GM23338 (cell line): ENCODE measurements at regions not wholly inside any gene's neighbourhood (a gene's known extent, or its start where the extent isn't known, plus 50 kb on each side); places are given as distances from the start of the nearest gene placed in this dataset.
A peak's percentile ranks its signal among the peaks of the same experiment; 100 is the strongest.

Experiments used
- ATAC-seq: fragments of 200-7000 bp; cut with Tn5 transposase; 3 replicates; pipeline ENCODE4 v1.9.1; 2020
- DNase-seq: peaks from one replicate; pipeline ENCODE4 v3.0.0-alpha.2; 2015; ENCODE audit warnings: low spot score
- H2AFZ ChIP-seq: fragments of 200-600 bp; sonication (generic); 2 replicates; pipeline ENCODE4 v1.8.0; 2016; ENCODE audit warnings: antibody characterized with exemption, mild to moderate bottlenecking, moderate library complexity
- H3F3A ChIP-seq: fragments of 200-600 bp; sonication (generic); replicated peaks from 2 replicates; pipeline ENCODE4 v1.8.0; 2017; ENCODE audit warnings: antibody characterized with exemption, mixed run types, low read depth
- H3K27ac ChIP-seq: fragments of 200-600 bp; sonication (generic); 2 replicates; pipeline ENCODE4 v1.6.1; 2016; ENCODE audit warnings: low read depth
- H3K27me3 ChIP-seq: fragments of 200-600 bp; sonication (generic); 2 replicates; pipeline ENCODE4 v1.8.0; 2016; ENCODE audit warnings: mild to moderate bottlenecking, mixed run types, moderate library complexity; ENCODE audit not compliant: insufficient read depth
- H3K36me3 ChIP-seq: fragments of 200-600 bp; sonication (generic); 2 replicates; pipeline ENCODE4 v1.8.0; 2016; ENCODE audit warnings: mild to moderate bottlenecking; ENCODE audit not compliant: insufficient read depth
- H3K4me1 ChIP-seq: fragments of 200-600 bp; sonication (generic); 2 replicates; pipeline ENCODE4 v1.8.0; 2016; ENCODE audit warnings: mild to moderate bottlenecking, moderate library complexity; ENCODE audit not compliant: insufficient read depth
- H3K4me2 ChIP-seq: fragments of 200-600 bp; sonication (generic); 2 replicates; pipeline ENCODE4 v1.7.1; 2017; ENCODE audit warnings: mixed run types
- H3K4me3 ChIP-seq: fragments of 200-600 bp; sonication (generic); 2 replicates; pipeline ENCODE4 v1.6.1; 2016; ENCODE audit warnings: mixed run types
- H3K79me2 ChIP-seq: fragments of 200-600 bp; sonication (generic); replicated peaks from 2 replicates; pipeline ENCODE4 v1.8.0; 2017; ENCODE audit warnings: mild to moderate bottlenecking; ENCODE audit not compliant: insufficient read depth
- H3K9me2 ChIP-seq: fragments of 200-600 bp; sonication (generic); 2 replicates; pipeline ENCODE4 v1.8.0; 2017; ENCODE audit not compliant: insufficient read depth
- H4K20me1 ChIP-seq: fragments of 200-600 bp; sonication (generic); replicated peaks from 2 replicates; pipeline ENCODE4 v1.8.0; 2017; ENCODE audit warnings: mild to moderate bottlenecking; ENCODE audit not compliant: insufficient read depth
- H3K27ac Mint-ChIP-seq: 2 replicates; pipeline ENCODE4 v1.8.0; 2020; ENCODE audit warnings: inconsistent platforms, mild to moderate bottlenecking, moderate library complexity, mixed read lengths
- H3K27me3 Mint-ChIP-seq: 3 replicates; pipeline ENCODE4 v1.8.0; 2022; ENCODE audit warnings: low read depth, mild to moderate bottlenecking, moderate library complexity, mixed read lengths, inconsistent platforms; ENCODE audit not compliant: insufficient read depth, poor library complexity
- H3K36me3 Mint-ChIP-seq: 3 replicates; pipeline ENCODE4 v1.8.0; 2021; ENCODE audit warnings: low read depth, mild to moderate bottlenecking, inconsistent platforms, moderate library complexity, mixed read lengths
- H3K4me1 Mint-ChIP-seq: 3 replicates; pipeline ENCODE4 v1.8.0; 2020; ENCODE audit warnings: mild to moderate bottlenecking, inconsistent platforms, mixed read lengths
- H3K4me3 Mint-ChIP-seq: 3 replicates; pipeline ENCODE4 v1.8.0; 2021; ENCODE audit warnings: moderate library complexity, mild to moderate bottlenecking, inconsistent platforms, mixed read lengths
- H3K9me3 Mint-ChIP-seq: 3 replicates; pipeline ENCODE4 v1.8.0; 2020; ENCODE audit warnings: moderate library complexity, mild to moderate bottlenecking, inconsistent platforms, mixed read lengths
- JUNB ChIP-seq: IDR thresholded peaks from one replicate; pipeline ENCODE4 v1.6.1; 2016; ENCODE audit warnings: antibody characterized with exemption; ENCODE audit not compliant: unreplicated experiment
- STAT1 ChIP-seq: IDR thresholded peaks from one replicate; pipeline ENCODE4 v1.6.1; 2016; ENCODE audit warnings: antibody characterized with exemption; ENCODE audit not compliant: unreplicated experiment
- TF ChIP-seq, protein P1 (sequence below): IDR thresholded peaks from one replicate; pipeline ENCODE4 v1.6.1; 2018; ENCODE audit warnings: antibody characterized with exemption; ENCODE audit not compliant: unreplicated experiment
- TF ChIP-seq, protein P2 (sequence below): fragments of 250-450 bp; sonication (Bioruptor Pico); IDR thresholded peaks from 2 replicates; pipeline ENCODE4 v1.5.0; 2020; ENCODE audit warnings: mild to moderate bottlenecking, moderate library complexity
- TF ChIP-seq, protein P3 (sequence below), 2 experiments: fragments of 200-600 bp in 1 of 2; sonication (generic) in 1 of 2; conservative IDR thresholded peaks; 2 replicates each; pipeline versions ENCODE4 v1.5.1 to v1.6.1; 2016 to 2017; ENCODE audit warnings: antibody characterized with exemption in 2 of 2, low read depth in 2 of 2, mild to moderate bottlenecking in 2 of 2, moderate library complexity in 1 of 2

GRCh38 chr20:19100975-19101374 lies 111.5 kb upstream of the SLC24A3 start:
- H3K27ac Mint-ChIP-seq, result no peak overlapping the region
- H3K4me3 ChIP-seq, result no peak overlapping the region
- H4K20me1 ChIP-seq, result no peaks in the 10 kb centered on the region
- no peaks in the 10 kb centered on the region; the same call in 2 of the 3 replicates for H3K36me3 Mint-ChIP-seq
- H3K4me1 ChIP-seq, result peaks cover 2% of the 10 kb centered on the region
- H3K27ac ChIP-seq, result no peak overlapping the region
- no peaks in the 10 kb centered on the region for H3K27me3 ChIP-seq
- peaks cover 8% of the 10 kb centered on the region for H3K4me1 Mint-ChIP-seq
- no peak overlapping the region for H2AFZ ChIP-seq
- H3K79me2 ChIP-seq, result no peaks in the 10 kb centered on the region
- no peak overlapping the region for H3K4me3 Mint-ChIP-seq
- DNase-seq, result no peak
- no peaks in the 10 kb centered on the region; the same call in 2 of the 3 replicates for H3K9me3 Mint-ChIP-seq
- peaks cover 4% of the 10 kb centered on the region for H3K27me3 Mint-ChIP-seq
- ATAC-seq, result no peak
- 0 out of 2 replicates have a peak, but pooled peaks cover 3% of the 10 kb centered on the region for H3K9me2 ChIP-seq
- H3F3A ChIP-seq, result no peaks in the 10 kb centered on the region
- TF ChIP-seq, protein P1, sequence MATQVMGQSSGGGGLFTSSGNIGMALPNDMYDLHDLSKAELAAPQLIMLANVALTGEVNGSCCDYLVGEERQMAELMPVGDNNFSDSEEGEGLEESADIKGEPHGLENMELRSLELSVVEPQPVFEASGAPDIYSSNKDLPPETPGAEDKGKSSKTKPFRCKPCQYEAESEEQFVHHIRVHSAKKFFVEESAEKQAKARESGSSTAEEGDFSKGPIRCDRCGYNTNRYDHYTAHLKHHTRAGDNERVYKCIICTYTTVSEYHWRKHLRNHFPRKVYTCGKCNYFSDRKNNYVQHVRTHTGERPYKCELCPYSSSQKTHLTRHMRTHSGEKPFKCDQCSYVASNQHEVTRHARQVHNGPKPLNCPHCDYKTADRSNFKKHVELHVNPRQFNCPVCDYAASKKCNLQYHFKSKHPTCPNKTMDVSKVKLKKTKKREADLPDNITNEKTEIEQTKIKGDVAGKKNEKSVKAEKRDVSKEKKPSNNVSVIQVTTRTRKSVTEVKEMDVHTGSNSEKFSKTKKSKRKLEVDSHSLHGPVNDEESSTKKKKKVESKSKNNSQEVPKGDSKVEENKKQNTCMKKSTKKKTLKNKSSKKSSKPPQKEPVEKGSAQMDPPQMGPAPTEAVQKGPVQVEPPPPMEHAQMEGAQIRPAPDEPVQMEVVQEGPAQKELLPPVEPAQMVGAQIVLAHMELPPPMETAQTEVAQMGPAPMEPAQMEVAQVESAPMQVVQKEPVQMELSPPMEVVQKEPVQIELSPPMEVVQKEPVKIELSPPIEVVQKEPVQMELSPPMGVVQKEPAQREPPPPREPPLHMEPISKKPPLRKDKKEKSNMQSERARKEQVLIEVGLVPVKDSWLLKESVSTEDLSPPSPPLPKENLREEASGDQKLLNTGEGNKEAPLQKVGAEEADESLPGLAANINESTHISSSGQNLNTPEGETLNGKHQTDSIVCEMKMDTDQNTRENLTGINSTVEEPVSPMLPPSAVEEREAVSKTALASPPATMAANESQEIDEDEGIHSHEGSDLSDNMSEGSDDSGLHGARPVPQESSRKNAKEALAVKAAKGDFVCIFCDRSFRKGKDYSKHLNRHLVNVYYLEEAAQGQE, result peak; percentile 56
- no peak for TF ChIP-seq STAT1
- no peak overlapping the region for H3K4me2 ChIP-seq
- H3K36me3 ChIP-seq, result no peaks in the 10 kb centered on the region

DNA sequence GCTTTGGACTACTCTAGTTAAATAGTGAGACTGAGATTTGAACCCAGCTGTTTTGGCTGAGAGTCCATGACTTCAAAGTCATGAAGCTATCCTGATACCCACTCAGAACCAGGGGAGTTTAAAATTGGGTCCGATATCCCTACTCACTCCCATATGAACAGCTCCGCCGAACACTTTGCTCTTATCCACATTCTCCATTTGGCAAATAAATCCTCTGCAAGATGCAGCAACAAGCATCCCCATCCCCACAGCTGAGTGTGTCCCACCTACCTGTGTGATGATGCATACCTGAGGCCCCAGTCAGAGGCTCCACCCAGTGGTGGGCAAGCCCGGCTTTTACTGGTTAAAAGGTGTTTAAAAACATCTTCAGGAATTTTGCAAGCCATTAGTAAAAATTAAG lies 108.3 kb upstream of the SLC24A3 start:
- ATAC-seq (no peak), DNase-seq (no peak)
- H3K27me3 ChIP-seq, result no peaks in the 10 kb centered on the region
- no peak overlapping the region for H3K27ac ChIP-seq
- Mint-ChIP-seq H3K36me3 (peaks cover 16% of the 10 kb centered on the region), H3K4me1 (0 out of 3 replicates have a peak, but pooled peaks cover 2% of the 10 kb centered on the region), H3K9me3 (peaks cover 16% of the 10 kb centered on the region), H3K27ac (no peak overlapping the region), H3K27me3 (peaks cover 4% of the 10 kb centered on the region), H3K4me3 (no peak overlapping the region)
- no peaks in the 10 kb centered on the region for H3K36me3 ChIP-seq
- no peaks in the 10 kb centered on the region for H3K9me2 ChIP-seq
- no peak overlapping the region for H3K4me3 ChIP-seq
- H3K79me2 ChIP-seq, result no peaks in the 10 kb centered on the region
- no peaks in the 10 kb centered on the region for H3F3A ChIP-seq
- H2AFZ ChIP-seq, result no peak overlapping the region
- no peak overlapping the region for H3K4me2 ChIP-seq
- H4K20me1 ChIP-seq, result no peaks in the 10 kb centered on the region
- no peak for TF ChIP-seq JUNB
- TF ChIP-seq, protein P2, sequence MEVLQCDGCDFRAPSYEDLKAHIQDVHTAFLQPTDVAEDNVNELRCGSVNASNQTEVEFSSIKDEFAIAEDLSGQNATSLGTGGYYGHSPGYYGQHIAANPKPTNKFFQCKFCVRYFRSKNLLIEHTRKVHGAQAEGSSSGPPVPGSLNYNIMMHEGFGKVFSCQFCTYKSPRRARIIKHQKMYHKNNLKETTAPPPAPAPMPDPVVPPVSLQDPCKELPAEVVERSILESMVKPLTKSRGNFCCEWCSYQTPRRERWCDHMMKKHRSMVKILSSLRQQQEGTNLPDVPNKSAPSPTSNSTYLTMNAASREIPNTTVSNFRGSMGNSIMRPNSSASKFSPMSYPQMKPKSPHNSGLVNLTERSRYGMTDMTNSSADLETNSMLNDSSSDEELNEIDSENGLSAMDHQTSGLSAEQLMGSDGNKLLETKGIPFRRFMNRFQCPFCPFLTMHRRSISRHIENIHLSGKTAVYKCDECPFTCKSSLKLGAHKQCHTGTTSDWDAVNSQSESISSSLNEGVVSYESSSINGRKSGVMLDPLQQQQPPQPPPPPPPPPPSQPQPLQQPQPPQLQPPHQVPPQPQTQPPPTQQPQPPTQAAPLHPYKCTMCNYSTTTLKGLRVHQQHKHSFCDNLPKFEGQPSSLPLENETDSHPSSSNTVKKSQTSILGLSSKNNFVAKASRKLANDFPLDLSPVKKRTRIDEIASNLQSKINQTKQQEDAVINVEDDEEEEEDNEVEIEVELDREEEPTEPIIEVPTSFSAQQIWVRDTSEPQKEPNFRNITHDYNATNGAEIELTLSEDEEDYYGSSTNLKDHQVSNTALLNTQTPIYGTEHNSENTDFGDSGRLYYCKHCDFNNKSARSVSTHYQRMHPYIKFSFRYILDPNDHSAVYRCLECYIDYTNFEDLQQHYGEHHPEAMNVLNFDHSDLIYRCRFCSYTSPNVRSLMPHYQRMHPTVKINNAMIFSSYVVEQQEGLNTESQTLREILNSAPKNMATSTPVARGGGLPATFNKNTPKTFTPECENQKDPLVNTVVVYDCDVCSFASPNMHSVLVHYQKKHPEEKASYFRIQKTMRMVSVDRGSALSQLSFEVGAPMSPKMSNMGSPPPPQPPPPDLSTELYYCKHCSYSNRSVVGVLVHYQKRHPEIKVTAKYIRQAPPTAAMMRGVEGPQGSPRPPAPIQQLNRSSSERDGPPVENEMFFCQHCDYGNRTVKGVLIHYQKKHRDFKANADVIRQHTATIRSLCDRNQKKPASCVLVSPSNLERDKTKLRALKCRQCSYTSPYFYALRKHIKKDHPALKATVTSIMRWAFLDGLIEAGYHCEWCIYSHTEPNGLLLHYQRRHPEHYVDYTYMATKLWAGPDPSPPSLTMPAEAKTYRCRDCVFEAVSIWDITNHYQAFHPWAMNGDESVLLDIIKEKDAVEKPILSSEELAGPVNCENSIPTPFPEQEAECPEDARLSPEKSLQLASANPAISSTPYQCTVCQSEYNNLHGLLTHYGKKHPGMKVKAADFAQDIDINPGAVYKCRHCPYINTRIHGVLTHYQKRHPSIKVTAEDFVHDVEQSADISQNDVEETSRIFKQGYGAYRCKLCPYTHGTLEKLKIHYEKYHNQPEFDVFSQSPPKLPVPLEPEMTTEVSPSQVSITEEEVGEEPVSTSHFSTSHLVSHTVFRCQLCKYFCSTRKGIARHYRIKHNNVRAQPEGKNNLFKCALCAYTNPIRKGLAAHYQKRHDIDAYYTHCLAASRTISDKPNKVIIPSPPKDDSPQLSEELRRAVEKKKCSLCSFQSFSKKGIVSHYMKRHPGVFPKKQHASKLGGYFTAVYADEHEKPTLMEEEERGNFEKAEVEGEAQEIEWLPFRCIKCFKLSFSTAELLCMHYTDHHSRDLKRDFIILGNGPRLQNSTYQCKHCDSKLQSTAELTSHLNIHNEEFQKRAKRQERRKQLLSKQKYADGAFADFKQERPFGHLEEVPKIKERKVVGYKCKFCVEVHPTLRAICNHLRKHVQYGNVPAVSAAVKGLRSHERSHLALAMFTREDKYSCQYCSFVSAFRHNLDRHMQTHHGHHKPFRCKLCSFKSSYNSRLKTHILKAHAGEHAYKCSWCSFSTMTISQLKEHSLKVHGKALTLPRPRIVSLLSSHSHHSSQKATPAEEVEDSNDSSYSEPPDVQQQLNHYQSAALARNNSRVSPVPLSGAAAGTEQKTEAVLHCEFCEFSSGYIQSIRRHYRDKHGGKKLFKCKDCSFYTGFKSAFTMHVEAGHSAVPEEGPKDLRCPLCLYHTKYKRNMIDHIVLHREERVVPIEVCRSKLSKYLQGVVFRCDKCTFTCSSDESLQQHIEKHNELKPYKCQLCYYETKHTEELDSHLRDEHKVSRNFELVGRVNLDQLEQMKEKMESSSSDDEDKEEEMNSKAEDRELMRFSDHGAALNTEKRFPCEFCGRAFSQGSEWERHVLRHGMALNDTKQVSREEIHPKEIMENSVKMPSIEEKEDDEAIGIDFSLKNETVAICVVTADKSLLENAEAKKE (CRISPR knock-in tag), result no peak
- TF ChIP-seq, protein P1, result no peak
- TF ChIP-seq, protein P3, sequence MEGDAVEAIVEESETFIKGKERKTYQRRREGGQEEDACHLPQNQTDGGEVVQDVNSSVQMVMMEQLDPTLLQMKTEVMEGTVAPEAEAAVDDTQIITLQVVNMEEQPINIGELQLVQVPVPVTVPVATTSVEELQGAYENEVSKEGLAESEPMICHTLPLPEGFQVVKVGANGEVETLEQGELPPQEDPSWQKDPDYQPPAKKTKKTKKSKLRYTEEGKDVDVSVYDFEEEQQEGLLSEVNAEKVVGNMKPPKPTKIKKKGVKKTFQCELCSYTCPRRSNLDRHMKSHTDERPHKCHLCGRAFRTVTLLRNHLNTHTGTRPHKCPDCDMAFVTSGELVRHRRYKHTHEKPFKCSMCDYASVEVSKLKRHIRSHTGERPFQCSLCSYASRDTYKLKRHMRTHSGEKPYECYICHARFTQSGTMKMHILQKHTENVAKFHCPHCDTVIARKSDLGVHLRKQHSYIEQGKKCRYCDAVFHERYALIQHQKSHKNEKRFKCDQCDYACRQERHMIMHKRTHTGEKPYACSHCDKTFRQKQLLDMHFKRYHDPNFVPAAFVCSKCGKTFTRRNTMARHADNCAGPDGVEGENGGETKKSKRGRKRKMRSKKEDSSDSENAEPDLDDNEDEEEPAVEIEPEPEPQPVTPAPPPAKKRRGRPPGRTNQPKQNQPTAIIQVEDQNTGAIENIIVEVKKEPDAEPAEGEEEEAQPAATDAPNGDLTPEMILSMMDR (conservative IDR thresholded peaks at IDR 0.05; ENCODE audit: low read depth in 2 of 2), result peak in 1 of 2 experiments; percentile 14; a peak in 1 of 4 replicates
- no peaks in the 10 kb centered on the region for H3K4me1 ChIP-seq
